Uterus (tissue), 3 donors: ENCODE measurements at regions not wholly inside any gene's neighbourhood (a gene's known extent, or its start where the extent isn't known, plus 50 kb on each side); places are given as distances from the start of the nearest gene placed in this dataset.

Source experiments
- DNase-seq, 2 donors: peaks; one replicate each; pipeline ENCODE4 v3.0.0-alpha.2; 2019 to 2020
- H3K27ac ChIP-seq, 2 donors: fragments of 200-600 bp; sonication (generic); 1 replicate in 1 of 2; 2 replicates in 1 of 2; pipeline ENCODE4 v1.5.1; 2016 to 2018
- H3K27me3 ChIP-seq, 2 donors: fragments of 200-600 bp; sonication (generic); one replicate each; pipeline ENCODE4 v1.5.1; 2018 to 2019; ENCODE audit warnings: control low read depth in 1 of 2
- H3K36me3 ChIP-seq, 2 donors: fragments of 200-600 bp; sonication (generic); one replicate each; pipeline ENCODE4 v1.5.1; 2019; ENCODE audit warnings: control low read depth in 1 of 2
- H3K4me1 ChIP-seq, 2 donors: fragments of 200-600 bp; sonication (generic); one replicate each; pipeline ENCODE4 v1.5.1; 2018 to 2019; ENCODE audit warnings: control low read depth in 1 of 2
- H3K4me3 ChIP-seq, 2 donors: fragments of 200-600 bp; sonication (generic); 1 replicate in 1 of 2; 2 replicates in 1 of 2; pipeline ENCODE4 v1.5.1; 2018 to 2019; ENCODE audit warnings: mild to moderate bottlenecking in 1 of 2
- H3K9me3 ChIP-seq, 2 donors: fragments of 200-600 bp; sonication (generic); one replicate each; pipeline ENCODE4 v1.5.1; 2019; ENCODE audit warnings: control low read depth in 1 of 2
- POLR2A ChIP-seq, 2 donors: fragments of 450-650 bp; IDR thresholded peaks; one replicate each; pipeline ENCODE4 v1.6.1; 2016; ENCODE audit warnings: antibody characterized with exemption in 2 of 2, mild to moderate bottlenecking in 1 of 2, moderate library complexity in 1 of 2
- intact Hi-C: fragments of 100-400 bp; cut with DNase I; formaldehyde crosslinking; loops from one replicate; pipeline ENCODE4 v1.15.1; 2023; ENCODE audit warnings: low total_unique reads
- TF ChIP-seq, protein P1 (sequence below), 4 experiments: fragments of 200-600 bp in 2 of 4; fragments of 450-650 bp in 2 of 4; sonication (generic) in 2 of 4; IDR thresholded peaks; one replicate each; pipeline ENCODE4 v1.5.1; 2016 to 2019; ENCODE audit warnings: antibody characterized with exemption in 4 of 4, mild to moderate bottlenecking in 2 of 4, moderate library complexity in 1 of 4
- donor health status: DM: yes; HTN: yes; CAD: no.

DNA sequence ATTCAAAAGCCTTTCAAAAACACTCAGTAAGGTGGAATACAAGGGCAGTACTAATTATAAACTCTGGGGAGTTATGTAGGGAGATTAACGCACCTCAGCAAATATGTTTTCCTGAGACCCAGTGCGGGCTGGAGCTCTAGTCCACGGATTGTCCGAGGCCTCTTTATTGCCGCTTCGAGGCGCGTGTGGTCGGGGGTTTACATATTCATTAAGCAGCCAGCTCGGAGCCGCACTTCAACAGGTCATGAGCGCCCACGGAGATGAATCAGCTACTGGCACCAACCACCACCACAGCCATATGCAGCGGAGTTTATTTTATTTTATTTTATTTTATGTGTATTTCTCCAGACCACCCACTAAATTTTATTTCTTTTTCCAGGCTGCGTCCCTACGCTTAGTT lies 195.9 kb upstream of the ADARB2 start:
- Histone ChIP-seq H3K27me3 (no peaks in the 10 kb centered on the region), H3K9me3 (no peaks in the 10 kb centered on the region), H3K4me1 (no peaks in the 10 kb centered on the region), H3K27ac (no peak overlapping the region), H3K4me3 (no peak overlapping the region), H3K36me3 (no peaks in the 10 kb centered on the region)
- intact Hi-C loops, result no loop called here
- TF ChIP-seq, protein P1, sequence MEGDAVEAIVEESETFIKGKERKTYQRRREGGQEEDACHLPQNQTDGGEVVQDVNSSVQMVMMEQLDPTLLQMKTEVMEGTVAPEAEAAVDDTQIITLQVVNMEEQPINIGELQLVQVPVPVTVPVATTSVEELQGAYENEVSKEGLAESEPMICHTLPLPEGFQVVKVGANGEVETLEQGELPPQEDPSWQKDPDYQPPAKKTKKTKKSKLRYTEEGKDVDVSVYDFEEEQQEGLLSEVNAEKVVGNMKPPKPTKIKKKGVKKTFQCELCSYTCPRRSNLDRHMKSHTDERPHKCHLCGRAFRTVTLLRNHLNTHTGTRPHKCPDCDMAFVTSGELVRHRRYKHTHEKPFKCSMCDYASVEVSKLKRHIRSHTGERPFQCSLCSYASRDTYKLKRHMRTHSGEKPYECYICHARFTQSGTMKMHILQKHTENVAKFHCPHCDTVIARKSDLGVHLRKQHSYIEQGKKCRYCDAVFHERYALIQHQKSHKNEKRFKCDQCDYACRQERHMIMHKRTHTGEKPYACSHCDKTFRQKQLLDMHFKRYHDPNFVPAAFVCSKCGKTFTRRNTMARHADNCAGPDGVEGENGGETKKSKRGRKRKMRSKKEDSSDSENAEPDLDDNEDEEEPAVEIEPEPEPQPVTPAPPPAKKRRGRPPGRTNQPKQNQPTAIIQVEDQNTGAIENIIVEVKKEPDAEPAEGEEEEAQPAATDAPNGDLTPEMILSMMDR (IDR thresholded peaks at IDR 0.05), result no peak
- no peak for TF ChIP-seq POLR2A (IDR thresholded peaks at IDR 0.05)
- no peak for DNase-seq

- Histone ChIP-seq H3K36me3 (no peaks in the 10 kb centered on the region), H3K27ac (no peak overlapping the region), H3K9me3 (no peaks in the 10 kb centered on the region), H3K4me1 (no peaks in the 10 kb centered on the region), H3K27me3 (no peaks in the 10 kb centered on the region), H3K4me3 (no peak overlapping the region)
- no peak for TF ChIP-seq POLR2A (IDR thresholded peaks at IDR 0.05)
- TF ChIP-seq, protein P1 (IDR thresholded peaks at IDR 0.05), result no peak
- no peak for DNase-seq
- intact Hi-C loops, result no loop called here
Observed at GRCh38 chr10:1932692-1933094, 195.4 kb upstream of the ADARB2 start.

DNA sequence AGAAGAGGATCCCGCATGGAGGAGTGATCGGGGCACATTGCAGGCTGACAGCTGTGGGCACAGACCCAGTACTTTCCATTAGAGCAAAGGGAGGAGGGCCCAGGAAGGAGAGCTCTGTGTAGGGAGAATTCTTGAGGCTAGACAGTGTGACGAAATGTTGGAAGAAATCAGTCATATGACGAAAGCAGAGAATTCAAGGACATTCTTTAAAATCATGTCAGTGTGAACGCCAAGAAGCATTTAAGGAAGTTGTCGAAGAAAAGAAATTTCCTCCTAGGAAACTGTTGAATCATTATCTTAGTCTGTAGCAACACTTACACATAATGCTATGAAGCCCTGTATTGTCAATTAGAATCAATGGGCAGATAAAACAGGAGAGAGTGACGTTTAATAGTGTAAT lies 191.3 kb upstream of the ADARB2 start:
- Histone ChIP-seq H3K27ac (no peak overlapping the region), H3K9me3 (no peaks in the 10 kb centered on the region), H3K27me3 (no peaks in the 10 kb centered on the region), H3K36me3 (no peaks in the 10 kb centered on the region), H3K4me1 (no peaks in the 10 kb centered on the region), H3K4me3 (no peak overlapping the region)
- TF ChIP-seq, protein P1 (IDR thresholded peaks at IDR 0.05), result no peak
- no peak for TF ChIP-seq POLR2A (IDR thresholded peaks at IDR 0.05)
- intact Hi-C loops, result no loop called here
- DNase-seq, result no peak

- Histone ChIP-seq H3K4me3 (no peak overlapping the region), H3K27ac (no peak overlapping the region), H3K27me3 (no peaks in the 10 kb centered on the region), H3K4me1 (no peaks in the 10 kb centered on the region), H3K9me3 (no peaks in the 10 kb centered on the region), H3K36me3 (no peaks in the 10 kb centered on the region)
- TF ChIP-seq, protein P1 (IDR thresholded peaks at IDR 0.05), result no peak
- TF ChIP-seq POLR2A (IDR thresholded peaks at IDR 0.05), result no peak
- no peak for DNase-seq
- intact Hi-C loops, result no loop called here
Observed at GRCh38 chr10:1923998-1924397, 186.7 kb upstream of the ADARB2 start.

GRCh38 chr10:1923586-1923985 lies 186.3 kb upstream of the ADARB2 start:
- no peaks in the 10 kb centered on the region for H3K4me1 ChIP-seq
- H3K27ac ChIP-seq, result no peak overlapping the region
- H3K9me3 ChIP-seq, result no peaks in the 10 kb centered on the region
- no peak overlapping the region for H3K4me3 ChIP-seq
- no peak for TF ChIP-seq POLR2A (IDR thresholded peaks at IDR 0.05)
- TF ChIP-seq, protein P1 (IDR thresholded peaks at IDR 0.05), result no peak
- H3K27me3 ChIP-seq, result no peaks in the 10 kb centered on the region
- DNase-seq, result no peak
- H3K36me3 ChIP-seq, result no peaks in the 10 kb centered on the region
- intact Hi-C loops, result no loop called here
